Neural crest cell (in vitro differentiated cells): ENCODE measurements at regions not wholly inside any gene's neighbourhood (a gene's known extent, or its start where the extent isn't known, plus 50 kb on each side); places are given as distances from the start of the nearest gene placed in this dataset.

Experiments
- DNase-seq: peaks from one replicate; pipeline ENCODE4 v3.0.0; 2021; ENCODE audit warnings: low read depth, mixed read lengths, low spot score
- H3K27ac Mint-ChIP-seq: one replicate; pipeline ENCODE4 v1.8.0; 2021; ENCODE audit warnings: mild to moderate bottlenecking, mixed read lengths; ENCODE audit not compliant: unreplicated experiment
- H3K27me3 Mint-ChIP-seq: 2 replicates; pipeline ENCODE4 v1.8.0; 2021; ENCODE audit warnings: low read depth, mild to moderate bottlenecking, mixed read lengths
- H3K36me3 Mint-ChIP-seq: 2 replicates; pipeline ENCODE4 v1.8.0; 2021; ENCODE audit warnings: low read depth, mild to moderate bottlenecking, mixed read lengths
- H3K4me1 Mint-ChIP-seq: 2 replicates; pipeline ENCODE4 v1.8.0; 2021; ENCODE audit warnings: mixed read lengths
- H3K4me3 Mint-ChIP-seq: one replicate; pipeline ENCODE4 v1.8.0; 2021; ENCODE audit warnings: mild to moderate bottlenecking, mixed read lengths
- H3K9me3 Mint-ChIP-seq: 2 replicates; pipeline ENCODE4 v1.8.0; 2021; ENCODE audit warnings: mixed read lengths
- CTCF ChIP-seq: fragments of 200-600 bp; sonication (generic); conservative IDR thresholded peaks from 2 replicates; pipeline ENCODE4 v1.5.0; 2021; ENCODE audit warnings: antibody characterized with exemption, mild to moderate bottlenecking

- no peak overlapping the region for H3K27ac Mint-ChIP-seq
- H3K27me3 Mint-ChIP-seq, result no peaks in the 10 kb centered on the region
- H3K4me1 Mint-ChIP-seq, result peaks cover 4% of the 10 kb centered on the region
- TF ChIP-seq CTCF, result no peak
- H3K4me3 Mint-ChIP-seq, result no peak overlapping the region
- no peaks in the 10 kb centered on the region for H3K9me3 Mint-ChIP-seq
- H3K36me3 Mint-ChIP-seq, result no peaks in the 10 kb centered on the region
- no peak for DNase-seq
Measured at GRCh38 chr13:105436943-105437342, 1098.5 kb downstream of the EFNB2 start.

GRCh38 chr13:105432438-105432837 is 1103.0 kb downstream of the EFNB2 start:
- no peak overlapping the region for H3K27ac Mint-ChIP-seq
- peaks cover 4% of the 10 kb centered on the region for H3K4me1 Mint-ChIP-seq
- TF ChIP-seq CTCF, result no peak
- H3K9me3 Mint-ChIP-seq, result no peaks in the 10 kb centered on the region
- no peaks in the 10 kb centered on the region for H3K27me3 Mint-ChIP-seq
- no peaks in the 10 kb centered on the region for H3K36me3 Mint-ChIP-seq
- H3K4me3 Mint-ChIP-seq, result no peak overlapping the region
- DNase-seq, result no peak

GRCh38 chr13:105428811-105429210 is 1106.7 kb downstream of the EFNB2 start:
- no peak for TF ChIP-seq CTCF
- no peak overlapping the region for H3K27ac Mint-ChIP-seq

GRCh38 chr13:105426441-105426840 is 1109.0 kb downstream of the EFNB2 start:
- TF ChIP-seq CTCF, result no peak
- no peak overlapping the region for H3K4me3 Mint-ChIP-seq

More at GRCh38 chr13:105428811-105429210, 1106.7 kb downstream of the EFNB2 start:
- Mint-ChIP-seq H3K27me3 (no peaks in the 10 kb centered on the region), H3K4me1 (no peaks in the 10 kb centered on the region), H3K36me3 (no peaks in the 10 kb centered on the region), H3K9me3 (no peaks in the 10 kb centered on the region), H3K4me3 (no peak overlapping the region)
- DNase-seq, result no peak

GRCh38 chr13:105414639-105415038 is 1120.8 kb downstream of the EFNB2 start:
- Mint-ChIP-seq H3K36me3 (no peaks in the 10 kb centered on the region), H3K27ac (no peak overlapping the region), H3K4me1 (no peaks in the 10 kb centered on the region), H3K4me3 (no peak overlapping the region), H3K27me3 (no peaks in the 10 kb centered on the region), H3K9me3 (peaks cover 7% of the 10 kb centered on the region)
- DNase-seq, result no peak
- no peak for TF ChIP-seq CTCF

More at GRCh38 chr13:105426441-105426840, 1109.0 kb downstream of the EFNB2 start:
- H3K27ac Mint-ChIP-seq, result no peak overlapping the region
- no peaks in the 10 kb centered on the region for H3K27me3 Mint-ChIP-seq
- no peaks in the 10 kb centered on the region for H3K36me3 Mint-ChIP-seq
- DNase-seq, result no peak
- H3K9me3 Mint-ChIP-seq, result no peaks in the 10 kb centered on the region
- H3K4me1 Mint-ChIP-seq, result no peaks in the 10 kb centered on the region

- Mint-ChIP-seq H3K4me3 (no peak overlapping the region), H3K27me3 (no peaks in the 10 kb centered on the region), H3K4me1 (no peaks in the 10 kb centered on the region), H3K36me3 (no peaks in the 10 kb centered on the region), H3K9me3 (peaks cover 8% of the 10 kb centered on the region), H3K27ac (no peak overlapping the region)
- no peak for TF ChIP-seq CTCF
- DNase-seq, result no peak
Measured at GRCh38 chr13:105412171-105412570, 1123.3 kb downstream of the EFNB2 start.
